ENCODE measurements at regions not wholly inside any gene's neighbourhood (a gene's known extent, or its start where the extent isn't known, plus 50 kb on each side); places are given as distances from the start of the nearest gene placed in this dataset.
"Not testable (repeated sequence)": the region's sequence is repeated elsewhere in the genome, so short reads cannot be mapped to it uniquely, and the experiment has no call there.

GRCh38 chr13:52911340-52911739 lies 62.9 kb upstream of the PCDH8 start:
- ATAC-seq = no peak
- H3K9me3 Mint-ChIP-seq = peaks cover 0 to 8% of the 10 kb centered on the region in 2 donors
- H3K27me3 Mint-ChIP-seq = peaks cover 28% of the 10 kb centered on the region
- H3K27ac Mint-ChIP-seq = no peak overlapping the region
- no peak for DNase-seq
- no peak overlapping the region for H3K4me3 Mint-ChIP-seq
- no peaks in the 10 kb centered on the region for H3K4me1 Mint-ChIP-seq

- H3K4me3 Mint-ChIP-seq, H3K27ac Mint-ChIP-seq, ATAC-seq, DNase-seq, H3K4me1 Mint-ChIP-seq, H3K9me3 Mint-ChIP-seq: not testable (repeated sequence)
- H3K27me3 Mint-ChIP-seq = peaks cover 39% of the 10 kb centered on the region
Observed at GRCh38 chr13:52910318-52910717, 61.9 kb upstream of the PCDH8 start.

GRCh38 chr13:52906122-52906903 lies 57.9 kb upstream of the PCDH8 start:
- DNase-seq = no peak
- Mint-ChIP-seq H3K27ac (no peak overlapping the region), H3K4me1 (no peaks in the 10 kb centered on the region), H3K9me3 (peaks cover 0 to 3% of the 10 kb centered on the region in 2 donors), H3K27me3 (peaks cover 59% of the 10 kb centered on the region), H3K4me3 (no peak overlapping the region)
- ATAC-seq = no peak

GRCh38 chr13:52905701-52906100 lies 57.3 kb upstream of the PCDH8 start:
- Mint-ChIP-seq H3K4me1 (no peaks in the 10 kb centered on the region), H3K4me3 (no peak overlapping the region), H3K9me3 (no peaks in the 10 kb centered on the region), H3K27me3 (peaks cover 59% of the 10 kb centered on the region), H3K27ac (no peak overlapping the region)
- DNase-seq = no peak
- no peak for ATAC-seq

GRCh38 chr13:52903320-52903719 lies 54.9 kb upstream of the PCDH8 start:
- DNase-seq (no peak), ATAC-seq (no peak)
- no peaks in the 10 kb centered on the region for H3K4me1 Mint-ChIP-seq
- no peak overlapping the region for H3K27ac Mint-ChIP-seq
- peaks cover 48% of the 10 kb centered on the region for H3K27me3 Mint-ChIP-seq
- H3K4me3 Mint-ChIP-seq = no peak overlapping the region
- no peaks in the 10 kb centered on the region for H3K9me3 Mint-ChIP-seq

- Mint-ChIP-seq H3K27ac (no peak overlapping the region), H3K4me1 (no peaks in the 10 kb centered on the region), H3K27me3 (peaks cover 10% of the 10 kb centered on the region), H3K9me3 (no peaks in the 10 kb centered on the region), H3K4me3 (no peak overlapping the region)
- ATAC-seq = no peak
- no peak for DNase-seq
Observed at GRCh38 chr13:52899206-52899605, 50.8 kb upstream of the PCDH8 start.
